ENCODE measurements at regions not wholly inside any gene's neighbourhood (a gene's known extent, or its start where the extent isn't known, plus 50 kb on each side); places are given as distances from the start of the nearest gene placed in this dataset.
"Not testable (repeated sequence)": the region's sequence is repeated elsewhere in the genome, so short reads cannot be mapped to it uniquely, and the experiment has no call there.

- H2AFZ ChIP-seq (ENCODE audit: low read length, unreplicated experiment): no peak overlapping the region
- H3K27ac ChIP-seq (ENCODE audit: low read depth, low read length): no peak overlapping the region
- H3K4me1 ChIP-seq (ENCODE audit: control insufficient read depth, insufficient read depth, low read length, unreplicated experiment): no peaks in the 10 kb centered on the region
- H3K36me3 ChIP-seq (ENCODE audit: insufficient read depth, low read length): no peaks in the 10 kb centered on the region
- H3K79me2 ChIP-seq (ENCODE audit: control insufficient read depth, insufficient read depth, low read length, unreplicated experiment): no peaks in the 10 kb centered on the region
- no peaks in the 10 kb centered on the region for H3K27me3 ChIP-seq (ENCODE audit: insufficient read depth, low read length)
- H3K4me3 ChIP-seq (ENCODE audit: low read depth, low read length): no peak overlapping the region
Measured at GRCh38 chr17:30720013-30720471, 104.5 kb downstream of the CRLF3 start.

DNA sequence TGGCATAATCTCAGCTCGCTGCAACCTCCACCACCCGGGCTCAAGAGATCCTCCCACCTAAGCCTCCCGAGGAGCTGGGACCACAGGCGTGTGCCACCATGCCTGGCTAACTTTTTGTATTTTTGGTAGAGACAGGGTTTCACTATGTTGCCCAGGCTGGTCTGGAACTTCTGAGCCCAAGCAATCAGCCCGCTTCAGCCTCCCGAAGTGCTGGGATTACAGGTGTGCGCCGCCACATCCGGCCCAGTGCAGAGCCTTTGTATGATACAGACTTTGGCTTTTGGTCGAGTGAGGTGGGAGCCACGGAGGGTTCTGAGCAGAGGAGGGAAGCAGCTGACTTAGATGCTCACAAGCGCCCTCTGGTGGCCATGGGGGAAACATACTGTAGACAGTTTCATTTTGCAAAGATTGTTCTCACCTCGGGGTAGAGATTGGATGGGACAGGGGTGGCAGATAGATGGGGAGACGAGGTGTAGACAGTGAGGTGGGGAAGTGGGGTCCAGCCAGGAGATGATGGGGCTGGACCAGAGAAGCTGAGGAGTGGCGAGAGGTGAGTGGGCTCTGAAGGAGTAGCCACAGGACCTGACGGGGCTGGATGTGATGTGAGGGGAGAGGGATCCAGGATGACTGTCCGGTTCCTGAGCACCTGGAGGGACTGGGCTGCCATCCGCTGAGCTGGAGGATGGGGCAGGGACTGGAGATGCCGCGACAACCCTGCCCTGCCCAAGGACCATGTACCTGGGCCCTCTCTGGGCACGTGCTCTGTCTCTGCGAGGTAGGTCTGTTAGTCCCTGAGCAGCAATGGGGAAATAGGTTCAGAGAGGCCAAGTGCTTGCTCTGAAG lies 105.1 kb downstream of the CRLF3 start:
- not testable (repeated sequence) for H3K79me2 ChIP-seq (ENCODE audit: control insufficient read depth, insufficient read depth, low read length, unreplicated experiment); H3K4me1 ChIP-seq (ENCODE audit: control insufficient read depth, insufficient read depth, low read length, unreplicated experiment); H2AFZ ChIP-seq (ENCODE audit: low read length, unreplicated experiment)

GRCh38 chr17:30718691-30719090 lies 105.8 kb downstream of the CRLF3 start:
- H3K4me3 ChIP-seq (ENCODE audit: low read depth, low read length); H3K4me1 ChIP-seq (ENCODE audit: control insufficient read depth, insufficient read depth, low read length, unreplicated experiment): not testable (repeated sequence)

More for the DNA sequence above, 105.1 kb downstream of the CRLF3 start:
- H3K27ac ChIP-seq (ENCODE audit: low read depth, low read length); H3K27me3 ChIP-seq (ENCODE audit: insufficient read depth, low read length); H3K36me3 ChIP-seq (ENCODE audit: insufficient read depth, low read length); H3K4me3 ChIP-seq (ENCODE audit: low read depth, low read length): not testable (repeated sequence)

GRCh38 chr17:30718099-30718447 lies 106.4 kb downstream of the CRLF3 start:
- not testable (repeated sequence) for H3K36me3 ChIP-seq (ENCODE audit: insufficient read depth, low read length); H2AFZ ChIP-seq (ENCODE audit: low read length, unreplicated experiment); H3K27ac ChIP-seq (ENCODE audit: low read depth, low read length); H3K4me3 ChIP-seq (ENCODE audit: low read depth, low read length); H3K4me1 ChIP-seq (ENCODE audit: control insufficient read depth, insufficient read depth, low read length, unreplicated experiment); H3K79me2 ChIP-seq (ENCODE audit: control insufficient read depth, insufficient read depth, low read length, unreplicated experiment); H3K27me3 ChIP-seq (ENCODE audit: insufficient read depth, low read length)

More at GRCh38 chr17:30718691-30719090, 105.8 kb downstream of the CRLF3 start:
- not testable (repeated sequence) for H3K79me2 ChIP-seq (ENCODE audit: control insufficient read depth, insufficient read depth, low read length, unreplicated experiment); H3K36me3 ChIP-seq (ENCODE audit: insufficient read depth, low read length); H3K27me3 ChIP-seq (ENCODE audit: insufficient read depth, low read length); H2AFZ ChIP-seq (ENCODE audit: low read length, unreplicated experiment); H3K27ac ChIP-seq (ENCODE audit: low read depth, low read length)

- no peak overlapping the region for H2AFZ ChIP-seq (ENCODE audit: low read length, unreplicated experiment)
- H3K79me2 ChIP-seq (ENCODE audit: control insufficient read depth, insufficient read depth, low read length, unreplicated experiment): no peaks in the 10 kb centered on the region
- H3K27ac ChIP-seq (ENCODE audit: low read depth, low read length): no peak overlapping the region
- no peaks in the 10 kb centered on the region for H3K36me3 ChIP-seq (ENCODE audit: insufficient read depth, low read length)
- H3K4me3 ChIP-seq (ENCODE audit: low read depth, low read length): no peak overlapping the region
- no peaks in the 10 kb centered on the region for H3K27me3 ChIP-seq (ENCODE audit: insufficient read depth, low read length)
- no peaks in the 10 kb centered on the region for H3K4me1 ChIP-seq (ENCODE audit: control insufficient read depth, insufficient read depth, low read length, unreplicated experiment)
Measured at GRCh38 chr17:30717291-30718098, 107.0 kb downstream of the CRLF3 start.

GRCh38 chr17:30716461-30717290 lies 107.8 kb downstream of the CRLF3 start:
- Histone ChIP-seq H3K79me2 (ENCODE audit: control insufficient read depth, insufficient read depth, low read length, unreplicated experiment) (no peaks in the 10 kb centered on the region), H3K36me3 (ENCODE audit: insufficient read depth, low read length) (no peaks in the 10 kb centered on the region), H3K27me3 (ENCODE audit: insufficient read depth, low read length) (no peaks in the 10 kb centered on the region), H3K27ac (ENCODE audit: low read depth, low read length) (no peak overlapping the region), H3K4me3 (ENCODE audit: low read depth, low read length) (no peak overlapping the region), H3K4me1 (ENCODE audit: control insufficient read depth, insufficient read depth, low read length, unreplicated experiment) (no peaks in the 10 kb centered on the region), H2AFZ (ENCODE audit: low read length, unreplicated experiment) (no peak overlapping the region)

DNA sequence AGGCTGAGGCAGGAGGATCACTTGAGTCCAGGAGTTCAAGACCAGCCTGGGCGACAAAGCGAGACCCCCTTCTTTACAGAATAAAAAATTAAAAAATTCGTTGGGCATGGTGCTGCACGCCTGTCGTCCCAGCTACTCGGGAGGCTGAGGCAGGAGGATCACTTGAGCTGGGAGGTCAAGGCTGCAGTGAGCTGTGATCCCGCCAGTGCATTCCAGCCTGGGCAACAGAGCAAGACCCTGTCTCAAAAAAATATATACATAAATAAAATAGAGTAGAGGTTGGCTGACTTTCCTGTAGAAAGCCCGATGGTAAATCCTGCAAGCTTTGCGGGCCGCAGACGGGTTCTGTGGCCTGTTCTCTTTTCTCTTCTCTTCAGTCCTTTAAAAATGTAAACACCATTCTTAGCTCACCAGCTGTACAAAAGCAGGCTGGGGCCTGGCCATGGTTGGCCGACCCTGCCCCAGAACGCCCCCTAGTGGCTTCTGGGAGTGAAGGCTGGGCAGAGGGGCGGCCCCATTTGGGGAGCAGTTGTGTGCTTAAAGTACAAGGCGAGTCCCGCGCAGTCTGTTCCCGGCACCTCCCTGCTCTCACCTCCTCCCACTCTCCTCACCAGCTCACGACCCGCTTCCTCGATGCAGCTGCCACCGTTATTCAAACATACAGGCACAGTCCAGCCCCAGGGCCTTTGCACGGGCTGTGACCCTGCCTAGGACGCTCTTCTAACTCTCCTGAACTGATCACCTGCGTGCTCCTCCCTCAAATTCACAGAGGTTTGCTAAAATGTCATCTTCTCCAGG lies 109.5 kb downstream of the CRLF3 start:
- not testable (repeated sequence) for H3K27ac ChIP-seq (ENCODE audit: low read depth, low read length); H3K27me3 ChIP-seq (ENCODE audit: insufficient read depth, low read length); H2AFZ ChIP-seq (ENCODE audit: low read length, unreplicated experiment); H3K4me3 ChIP-seq (ENCODE audit: low read depth, low read length); H3K79me2 ChIP-seq (ENCODE audit: control insufficient read depth, insufficient read depth, low read length, unreplicated experiment); H3K4me1 ChIP-seq (ENCODE audit: control insufficient read depth, insufficient read depth, low read length, unreplicated experiment); H3K36me3 ChIP-seq (ENCODE audit: insufficient read depth, low read length)

DNA sequence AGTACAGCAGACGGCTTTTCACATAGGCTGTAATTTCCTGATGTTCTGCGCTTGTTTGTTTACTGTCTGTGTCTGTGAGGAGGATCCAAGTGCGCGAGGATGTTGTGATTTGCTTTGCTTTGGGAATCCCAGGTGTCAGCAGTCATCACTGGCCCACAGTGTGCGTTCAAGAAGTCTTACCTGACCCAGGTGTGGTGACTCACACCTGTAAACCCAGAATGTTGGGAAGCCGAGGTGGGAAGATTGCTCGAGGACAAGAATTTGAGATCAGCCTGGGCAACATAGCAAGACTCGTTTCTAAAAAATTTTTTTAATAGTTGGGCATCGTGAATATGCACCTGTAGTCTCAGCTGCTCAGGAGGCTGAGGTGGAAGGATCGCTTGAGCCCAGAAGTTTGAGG lies 110.7 kb downstream of the CRLF3 start:
- not testable (repeated sequence) for H3K36me3 ChIP-seq (ENCODE audit: insufficient read depth, low read length); H2AFZ ChIP-seq (ENCODE audit: low read length, unreplicated experiment); H3K79me2 ChIP-seq (ENCODE audit: control insufficient read depth, insufficient read depth, low read length, unreplicated experiment); H3K4me3 ChIP-seq (ENCODE audit: low read depth, low read length); H3K27me3 ChIP-seq (ENCODE audit: insufficient read depth, low read length); H3K27ac ChIP-seq (ENCODE audit: low read depth, low read length); H3K4me1 ChIP-seq (ENCODE audit: control insufficient read depth, insufficient read depth, low read length, unreplicated experiment)

- not testable (repeated sequence) for H3K27ac ChIP-seq (ENCODE audit: low read depth, low read length); H3K79me2 ChIP-seq (ENCODE audit: control insufficient read depth, insufficient read depth, low read length, unreplicated experiment); H3K27me3 ChIP-seq (ENCODE audit: insufficient read depth, low read length); H2AFZ ChIP-seq (ENCODE audit: low read length, unreplicated experiment); H3K36me3 ChIP-seq (ENCODE audit: insufficient read depth, low read length); H3K4me1 ChIP-seq (ENCODE audit: control insufficient read depth, insufficient read depth, low read length, unreplicated experiment); H3K4me3 ChIP-seq (ENCODE audit: low read depth, low read length)
Measured at GRCh38 chr17:30712859-30713258, 111.6 kb downstream of the CRLF3 start.
